Ecto neural progenitor cell (in vitro differentiated cells): ENCODE measurements at regions not wholly inside any gene's neighbourhood (a gene's known extent, or its start where the extent isn't known, plus 50 kb on each side); places are given as distances from the start of the nearest gene placed in this dataset.
"Not testable (repeated sequence)": the region's sequence is repeated elsewhere in the genome, so short reads cannot be mapped to it uniquely, and the experiment has no call there.

Experiments used
- DNase-seq: peaks from one replicate; pipeline ENCODE4 v3.0.0-alpha.2; 2018; ENCODE audit warnings: low spot score

GRCh38 chr5:27797220-27797619 is 758.8 kb upstream of the CDH9 start:
- DNase-seq: no peak

DNA sequence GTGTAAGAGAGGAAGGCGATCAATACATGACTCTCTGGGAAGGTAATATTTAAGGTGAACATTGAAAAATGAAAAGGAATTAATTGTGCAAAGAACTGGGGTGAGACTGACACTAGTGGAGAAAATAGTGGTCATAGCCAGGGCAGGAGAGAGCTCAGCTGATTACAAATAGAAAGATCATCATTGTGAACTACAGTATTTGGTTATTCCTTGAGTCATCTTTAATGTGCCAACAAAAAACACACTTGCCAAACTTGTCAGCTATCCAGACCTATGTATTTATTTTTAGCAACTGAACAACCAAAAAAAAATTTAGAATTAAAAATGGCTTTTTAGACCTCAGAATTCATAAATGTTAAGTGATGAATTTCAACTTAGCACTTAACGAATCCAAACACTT is 749.8 kb upstream of the CDH9 start:
- no peak for DNase-seq

- no peak for DNase-seq
Observed at GRCh38 chr5:27784317-27784716, 745.9 kb upstream of the CDH9 start.

- DNase-seq: no peak
Observed at GRCh38 chr5:27778121-27778520, 739.7 kb upstream of the CDH9 start.

GRCh38 chr5:27773636-27774035 is 735.2 kb upstream of the CDH9 start:
- no peak for DNase-seq

DNA sequence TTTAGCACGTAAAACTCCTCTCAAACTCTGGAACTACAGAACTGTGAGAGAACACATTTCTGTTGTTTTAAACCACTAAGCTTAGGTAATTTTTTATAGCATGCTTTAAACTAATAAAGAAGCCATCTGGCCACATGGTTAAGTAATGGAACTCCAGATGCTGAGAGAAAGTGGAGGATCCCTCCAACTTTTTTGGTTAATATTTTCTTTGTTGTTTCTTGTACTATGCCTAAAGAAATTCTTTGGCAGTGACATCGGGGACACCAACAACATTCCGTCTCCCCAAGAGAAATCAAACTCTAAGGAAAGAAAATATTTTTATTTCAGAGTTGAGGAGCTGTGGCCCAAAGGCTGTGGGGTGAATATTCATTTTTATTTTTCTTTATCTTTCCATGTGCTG is 734.8 kb upstream of the CDH9 start:
- no peak for DNase-seq

- no peak for DNase-seq
Observed at GRCh38 chr5:27769748-27770402, 731.5 kb upstream of the CDH9 start.

DNA sequence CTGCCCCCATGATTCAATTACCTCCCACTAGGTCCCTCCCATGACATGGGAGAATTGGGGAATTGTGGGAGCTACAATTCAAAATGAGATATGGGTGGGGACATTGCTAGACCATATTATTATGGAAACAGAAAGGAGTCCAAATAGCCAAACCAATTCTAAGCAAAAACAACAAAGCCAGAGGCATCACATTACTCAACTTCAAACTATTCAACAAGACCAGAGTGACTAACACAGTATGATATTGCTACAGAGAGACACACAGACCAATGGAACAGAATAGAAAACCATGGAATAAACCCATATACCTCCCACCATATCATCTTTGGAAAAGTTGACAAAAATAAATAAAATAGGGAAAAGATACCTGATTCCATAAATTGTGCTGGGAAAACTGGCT is 710.5 kb upstream of the CDH9 start:
- no peak for DNase-seq

DNA sequence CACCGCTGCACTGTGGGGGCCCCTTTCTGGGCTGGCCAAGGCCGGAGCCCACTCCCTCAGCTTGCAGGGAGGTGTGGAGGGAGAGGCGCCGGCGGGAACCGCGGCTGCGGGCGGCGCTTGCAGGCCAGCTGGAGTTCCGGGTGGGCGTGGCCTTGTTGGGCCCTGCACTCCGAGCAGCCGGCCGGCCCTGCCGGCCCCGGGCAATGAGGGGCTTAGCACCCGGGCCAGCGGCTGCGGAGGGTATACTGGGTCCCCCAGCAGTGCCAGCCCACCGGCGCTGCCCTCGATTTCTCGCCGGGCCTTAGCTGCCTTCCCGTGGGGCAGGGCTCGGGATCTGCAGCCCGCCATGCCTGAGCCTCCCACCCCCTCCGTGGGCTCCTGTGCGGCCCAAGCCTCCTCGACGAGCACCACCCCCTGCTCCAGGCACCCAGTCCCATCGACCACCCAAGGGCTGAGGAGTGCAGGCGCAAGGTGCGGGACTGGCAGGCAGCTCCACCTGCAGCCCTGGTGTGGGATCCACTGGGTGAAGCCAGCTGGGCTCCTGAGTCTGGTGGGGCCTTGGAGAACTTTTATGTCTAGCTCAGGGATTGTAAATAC is 705.1 kb upstream of the CDH9 start:
- DNase-seq: not testable (repeated sequence)

- DNase-seq: no peak
Observed at GRCh38 chr5:27742805-27743204, 704.4 kb upstream of the CDH9 start.

GRCh38 chr5:27734838-27735237 is 696.5 kb upstream of the CDH9 start:
- DNase-seq: no peak

DNA sequence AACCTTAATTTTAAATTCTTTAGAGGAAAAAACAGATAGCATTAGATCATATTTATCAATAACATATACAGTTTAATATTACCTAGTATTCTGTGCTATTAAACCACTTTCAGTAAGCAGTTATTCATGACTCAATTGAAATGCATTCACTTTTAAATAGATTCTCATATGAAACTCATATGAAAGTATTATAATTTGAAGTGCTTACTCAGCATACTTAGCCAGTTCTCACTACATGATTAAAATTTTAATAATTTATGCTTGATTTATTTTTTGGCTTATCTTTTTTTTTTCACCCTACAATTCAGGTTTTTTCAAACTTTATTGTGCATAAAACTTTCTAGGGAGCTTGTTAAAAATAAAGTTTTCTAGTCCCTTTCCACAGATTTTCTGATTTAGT is 694.9 kb upstream of the CDH9 start:
- DNase-seq: no peak

GRCh38 chr5:27727254-27727653 is 688.9 kb upstream of the CDH9 start:
- no peak for DNase-seq

- no peak for DNase-seq
Observed at GRCh38 chr5:27722337-27722736, 684.0 kb upstream of the CDH9 start.

- no peak for DNase-seq
Observed at GRCh38 chr5:27708534-27708933, 670.1 kb upstream of the CDH9 start.

- no peak for DNase-seq
Observed at GRCh38 chr5:27706832-27707231, 668.4 kb upstream of the CDH9 start.

GRCh38 chr5:27705661-27706060 is 667.3 kb upstream of the CDH9 start:
- no peak for DNase-seq

- peak; percentile 48 for DNase-seq
Observed at GRCh38 chr5:27701931-27702903, 663.8 kb upstream of the CDH9 start.

DNA sequence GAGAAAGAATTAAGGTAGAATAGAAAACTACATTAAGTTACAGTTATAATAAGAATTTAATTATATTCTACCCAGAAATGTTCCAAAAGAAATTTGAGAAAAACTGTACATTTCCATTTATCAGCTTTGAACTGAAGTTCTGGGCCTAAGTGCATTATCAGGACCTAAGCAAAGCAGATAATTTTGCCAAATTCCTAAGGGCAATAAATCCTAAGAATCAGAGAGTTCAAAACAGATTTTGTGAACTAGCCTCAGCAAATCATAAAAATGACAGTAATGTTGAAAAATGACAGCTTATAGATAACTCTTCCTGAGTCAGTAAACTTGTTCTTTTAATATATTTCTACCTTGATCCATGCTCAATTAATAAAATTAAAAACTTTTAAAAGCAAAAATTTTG is 662.1 kb upstream of the CDH9 start:
- DNase-seq: no peak

DNA sequence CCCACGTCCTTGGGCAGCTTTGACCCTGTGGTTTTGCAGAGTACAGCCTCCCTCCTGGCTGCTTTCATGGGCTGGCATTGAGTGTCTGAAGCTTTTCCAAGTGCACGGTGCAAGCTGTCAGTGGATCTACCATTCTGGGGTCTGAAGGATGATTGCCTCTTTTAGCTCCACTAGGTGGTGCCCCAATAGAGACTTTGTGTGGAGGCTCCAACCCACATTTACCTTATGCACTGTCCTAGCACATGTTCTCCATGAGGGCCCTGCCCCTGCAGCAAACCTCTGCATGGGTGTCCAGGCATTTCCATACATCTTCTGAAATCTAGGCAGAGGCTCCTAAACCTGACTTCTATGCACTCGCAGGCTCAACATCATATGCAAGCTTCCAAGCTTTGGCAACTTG is 644.2 kb upstream of the CDH9 start:
- no peak for DNase-seq

DNA sequence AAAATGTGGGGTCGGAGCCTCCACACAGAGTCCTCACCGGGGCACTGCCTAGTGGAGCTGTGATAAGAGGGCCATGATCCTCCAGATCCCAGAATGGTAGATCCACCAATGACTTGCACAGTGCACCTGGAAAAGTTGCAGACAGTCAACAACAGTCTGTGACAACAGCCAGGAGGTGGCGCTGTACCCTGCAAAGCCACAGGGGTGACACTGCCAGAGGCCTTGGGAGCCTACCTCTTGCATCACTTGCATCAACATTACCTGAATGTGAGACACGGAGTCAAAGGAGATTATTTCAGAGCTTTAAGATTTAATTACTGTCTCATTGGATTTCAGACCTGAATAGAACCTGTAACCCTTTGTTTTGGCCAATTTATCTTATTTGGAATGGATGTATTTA is 614.1 kb upstream of the CDH9 start:
- DNase-seq: no peak

- DNase-seq: no peak
Observed at GRCh38 chr5:27639005-27639612, 600.7 kb upstream of the CDH9 start.

DNA sequence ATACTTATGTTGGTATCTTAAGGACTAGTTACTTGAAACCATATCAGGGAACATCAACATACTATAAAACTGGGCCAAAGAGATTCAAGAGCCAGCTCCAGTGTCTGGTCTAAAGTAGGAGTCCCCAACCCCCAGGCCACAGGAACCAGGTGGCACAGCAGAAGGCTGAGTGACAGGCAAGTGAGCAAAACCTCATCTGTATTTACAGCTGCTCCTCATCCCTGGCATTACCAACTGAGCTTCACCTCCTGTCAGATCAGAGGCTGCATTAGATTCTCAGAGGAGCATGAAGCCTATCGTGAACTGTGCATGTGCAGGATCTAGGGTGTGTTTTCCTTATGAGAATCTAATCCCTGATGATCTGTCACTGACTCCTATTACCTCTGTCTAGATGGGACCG is 581.6 kb upstream of the CDH9 start:
- no peak for DNase-seq
